GM12878 (cell line): ENCODE measurements at regions not wholly inside any gene's neighbourhood (a gene's known extent, or its start where the extent isn't known, plus 50 kb on each side); places are given as distances from the start of the nearest gene placed in this dataset.
"Not testable (repeated sequence)": the region's sequence is repeated elsewhere in the genome, so short reads cannot be mapped to it uniquely, and the experiment has no call there.

Experiments used
- ATAC-seq: fragments of 200-7000 bp; cut with Tn5 transposase; 3 replicates; pipeline ENCODE4 v1.9.1; 2020; ENCODE audit warnings: mild to moderate bottlenecking, moderate library complexity
- BruUV-seq: library from RNA; stranded (reverse); fragments of 400-500 nt; replicated peaks from 2 replicates; lab custom pipeline; 2021; lab: Mats Ljungman, UMichigan
- CTCF ChIA-PET: fragments of 300-600 bp; sonication (Branson Sonifier 250); formaldehyde crosslinking; extraction: SDS; loops from one replicate; lab custom pipeline; 2021; ENCODE audit warnings: inconsistent platforms; lab: Yijun Ruan, JAX
- POLR2A ChIA-PET: fragments of 350-600 bp; formaldehyde crosslinking; extraction: SDS; loops from one replicate; lab custom pipeline; 2021; ENCODE audit warnings: inconsistent platforms; lab: Charles Lee
- RAD21 ChIA-PET: fragments of 300-600 bp; sonication (Branson Sonifier 250); formaldehyde crosslinking; loops from one replicate; lab custom pipeline; 2023; ENCODE audit warnings: antibody characterized with exemption; ENCODE audit not compliant: unreplicated experiment; lab: Charles Lee
- SMC1A ChIA-PET: fragments of 300-600 bp; sonication (Branson Sonifier 250); formaldehyde crosslinking; loops from one replicate; lab custom pipeline; 2023; ENCODE audit not compliant: unreplicated experiment, uncharacterized antibody; lab: Charles Lee
- DNase-seq: peaks from one replicate; pipeline ENCODE4 v3.0.0-alpha.2; 2011; ENCODE audit warnings: low read depth, low spot score
- FAIRE-seq: peaks from 3 replicates; lab custom pipeline; 2011; peaks lifted over from hg19 to GRCh38; lab: Jason Lieb, UNC
- H2AFZ ChIP-seq: 2 replicates; pipeline ENCODE4 v1.6.0; 2011; ENCODE audit warnings: low read depth, low read length, control low read depth; ENCODE audit not compliant: control insufficient read depth
- H3K27ac ChIP-seq: 2 replicates; pipeline ENCODE4 v1.5.1; 2011; ENCODE audit warnings: control low read depth; ENCODE audit not compliant: control insufficient read depth, insufficient read depth
- H3K27me3 ChIP-seq, 2 experiments: replicated peaks in 1 of 2; 2 replicates each; pipeline versions ENCODE4 v1.6.0 to v1.6.1; 2011; ENCODE audit warnings: low read length in 1 of 2; ENCODE audit not compliant: control insufficient read depth in 2 of 2, insufficient read depth in 2 of 2
- H3K36me3 ChIP-seq, 2 experiments: 2 replicates each; pipeline ENCODE4 v1.5.1; 2011; ENCODE audit warnings: low read length in 1 of 2; ENCODE audit not compliant: control insufficient read depth in 2 of 2, insufficient read depth in 2 of 2
- H3K4me1 ChIP-seq: 2 replicates; pipeline ENCODE4 v1.6.1; 2011; ENCODE audit warnings: mild to moderate bottlenecking, low read length, moderate library complexity, mixed read lengths; ENCODE audit not compliant: control insufficient read depth, insufficient read depth
- H3K4me2 ChIP-seq: 2 replicates; pipeline ENCODE4 v1.6.0; 2011; ENCODE audit warnings: control low read depth; ENCODE audit not compliant: control insufficient read depth, insufficient read depth
- H3K4me3 ChIP-seq: fragments of 200-600 bp; sonication (generic); 2 replicates; pipeline ENCODE4 v1.5.1; 2016
- H3K79me2 ChIP-seq: 2 replicates; pipeline ENCODE4 v1.6.0; 2011; ENCODE audit warnings: low read length; ENCODE audit not compliant: control insufficient read depth, insufficient read depth
- H3K9ac ChIP-seq: 2 replicates; pipeline ENCODE4 v1.8.0; 2011; ENCODE audit warnings: low read length, control low read depth, mixed read lengths; ENCODE audit not compliant: control insufficient read depth, insufficient read depth
- H3K9me3 ChIP-seq: replicated peaks from 3 replicates; pipeline ENCODE4 v1.5.1; 2011; ENCODE audit warnings: mild to moderate bottlenecking, low read length; ENCODE audit not compliant: control insufficient read depth, insufficient read depth
- H4K20me1 ChIP-seq: 2 replicates; pipeline ENCODE4 v1.6.0; 2011; ENCODE audit not compliant: control insufficient read depth, insufficient read depth
- ASH2L ChIP-seq: fragments of 300-600, 200-600 bp; sonication (generic); IDR thresholded peaks from 2 replicates; pipeline ENCODE4 v1.6.1; 2017; ENCODE audit warnings: low read depth, mild to moderate bottlenecking, borderline replicate concordance
- BCLAF1 ChIP-seq: fragments of 450-650 bp; IDR thresholded peaks from 2 replicates; pipeline ENCODE4 v1.6.1; 2017; ENCODE audit warnings: antibody characterized with exemption, mild to moderate bottlenecking, moderate library complexity
- ELK1 ChIP-seq: IDR thresholded peaks from 2 replicates; pipeline ENCODE4 v1.6.1; 2012; ENCODE audit warnings: low read depth, low read length, improper control_type of control experiment
- MEF2A ChIP-seq: IDR thresholded peaks from 2 replicates; pipeline ENCODE4 v1.6.1; 2011; ENCODE audit warnings: low read depth, mild to moderate bottlenecking, low read length, moderate library complexity; ENCODE audit not compliant: insufficient read depth
- PAX8 ChIP-seq: fragments of 450-650 bp; IDR thresholded peaks from 2 replicates; pipeline ENCODE4 v1.6.1; 2017; ENCODE audit warnings: mild to moderate bottlenecking, moderate library complexity
- PRDM15 ChIP-seq: fragments of 450-650 bp; formaldehyde crosslinking; IDR thresholded peaks from 2 replicates; pipeline ENCODE4 v1.4.0; 2020; ENCODE audit warnings: mild to moderate bottlenecking, moderate library complexity
- TAF1 ChIP-seq: IDR thresholded peaks from 2 replicates; pipeline ENCODE4 v1.6.1; 2011; ENCODE audit warnings: mild to moderate bottlenecking, low read depth, low read length, borderline replicate concordance
- ZNF274 ChIP-seq: IDR thresholded peaks from one replicate; pipeline ENCODE4 v1.8.0; 2011; ENCODE audit not compliant: insufficient read length, insufficient read depth
- WGBS: methylation state at CpG from one replicate; pipeline ENCODE4 v1.1.6; 2016; ENCODE audit warnings: low lambda C conversion rate; ENCODE audit not compliant: insufficient replicate concordance, insufficient coverage; ENCODE audit errors: missing lambda C conversion rate; 5-methylcytosine and 5-hydroxymethylcytosine counted together
- in situ Hi-C: fragments of 300-500 bp; cut with MboI; formaldehyde crosslinking; loops from 9 replicates; pipeline ENCODE4 v1.14.3; 2018; ENCODE audit warnings: mixed read lengths
- intact Hi-C: fragments of 100-400 bp; cut with micrococcal nuclease; formaldehyde crosslinking; loops from one replicate; pipeline ENCODE4 v1.14.2; 2022; ENCODE audit not compliant: unreplicated experiment

- TF ChIP-seq PRDM15 = no peak
- TF ChIP-seq ZNF274 = no peak
- no peak for TF ChIP-seq ELK1
- TF ChIP-seq ASH2L = no peak
- TF ChIP-seq BCLAF1 = no peak
- no peak for TF ChIP-seq TAF1
- no peak for TF ChIP-seq PAX8
- no peak for TF ChIP-seq MEF2A
Observed at GRCh38 chr2:133675-134593, 87.6 kb upstream of the FAM110C start (continued).

- CTCF ChIA-PET, SMC1A ChIA-PET, FAIRE-seq, intact Hi-C loops, ATAC-seq, H3K9ac ChIP-seq, H2AFZ ChIP-seq, BruUV-seq, POLR2A ChIA-PET, H3K9me3 ChIP-seq, H3K27me3 ChIP-seq, H4K20me1 ChIP-seq, H3K4me3 ChIP-seq, H3K36me3 ChIP-seq, DNase-seq, H3K4me2 ChIP-seq, H3K27ac ChIP-seq, RAD21 ChIA-PET, H3K4me1 ChIP-seq, in situ Hi-C loops, H3K79me2 ChIP-seq: not testable (repeated sequence)
- WGBS = 91% methylated on average over 8 of the region's 31 CpGs
Observed at GRCh38 chr2:126769-127168, 80.5 kb upstream of the FAM110C start.
